Right lobe of liver (tissue), 6 donors: ENCODE measurements at regions not wholly inside any gene's neighbourhood (a gene's known extent, or its start where the extent isn't known, plus 50 kb on each side); places are given as distances from the start of the nearest gene placed in this dataset.

Source experiments
- ATAC-seq, 4 donors: fragments of 200-7000 bp; cut with Tn5 transposase; one replicate each; pipeline ENCODE4 v1.9.1; 2020; ENCODE audit warnings: mild to moderate bottlenecking in 4 of 4, moderate library complexity in 4 of 4
- DNase-seq, 3 donors: peaks; one replicate each; pipeline ENCODE4 v3.0.0-alpha.2; 2020
- H3K27ac ChIP-seq, 3 donors: fragments of 200-600 bp; one replicate each; pipeline ENCODE4 v1.8.0; 2022
- H3K27me3 ChIP-seq, 2 donors: fragments of 200-600 bp; one replicate each; pipeline ENCODE4 v1.8.0; 2022
- H3K36me3 ChIP-seq, 4 donors: fragments of 200-600 bp; sonication (generic) in 1 of 4; one replicate each; pipeline versions ENCODE4 v1.5.1 to v1.8.0; 2017 to 2022; ENCODE audit warnings: control low read depth in 1 of 4
- H3K4me1 ChIP-seq, 4 donors: fragments of 200-600 bp; sonication (generic) in 1 of 4; one replicate each; pipeline versions ENCODE4 v1.5.1 to v1.8.0; 2017 to 2022; ENCODE audit warnings: control low read depth in 1 of 4
- H3K4me3 ChIP-seq, 3 donors: fragments of 200-600 bp; one replicate each; pipeline ENCODE4 v1.8.0; 2022
- H3K9me3 ChIP-seq, 4 donors: fragments of 200-600 bp; sonication (generic) in 1 of 4; one replicate each; pipeline versions ENCODE4 v1.5.1 to v1.8.0; 2017 to 2022; ENCODE audit warnings: control low read depth in 1 of 4
- POLR2A ChIP-seq: fragments of 450-650 bp; IDR thresholded peaks from one replicate; pipeline ENCODE4 v1.6.1; 2017; ENCODE audit warnings: antibody characterized with exemption, mild to moderate bottlenecking
- WGBS: methylation state at CpG from one replicate; pipeline ENCODE4 v1.1.6; 2018; ENCODE audit warnings: low coverage, low lambda C conversion rate; ENCODE audit not compliant: insufficient coverage; ENCODE audit errors: missing lambda C conversion rate; 5-methylcytosine and 5-hydroxymethylcytosine counted together
- intact Hi-C, 2 donors: fragments of 100-400 bp; cut with DNase I; formaldehyde crosslinking; loops; one replicate each; pipeline versions ENCODE4 v1.11.2 to v1.14.1; 2022
- TF ChIP-seq, protein P1 (sequence below), 4 donors: fragments of 200-600 bp in 3 of 4; fragments of 450-650 bp in 1 of 4; IDR thresholded peaks; one replicate each; pipeline versions ENCODE4 v1.5.1 to v1.8.0; 2016 to 2022; ENCODE audit warnings: antibody characterized with exemption in 4 of 4, mild to moderate bottlenecking in 2 of 4
- donor health status: DM: no; HTN: yes; CAD: no.
- donor health status: DM: no; HTN: no; CAD: no.
- donor health status: DM: no; HTN: no; CAD: no.
- donor health status: DM: no; HTN: yes; CAD: no.
- donor health status: DM: no; HTN: yes; CAD: no.

DNA sequence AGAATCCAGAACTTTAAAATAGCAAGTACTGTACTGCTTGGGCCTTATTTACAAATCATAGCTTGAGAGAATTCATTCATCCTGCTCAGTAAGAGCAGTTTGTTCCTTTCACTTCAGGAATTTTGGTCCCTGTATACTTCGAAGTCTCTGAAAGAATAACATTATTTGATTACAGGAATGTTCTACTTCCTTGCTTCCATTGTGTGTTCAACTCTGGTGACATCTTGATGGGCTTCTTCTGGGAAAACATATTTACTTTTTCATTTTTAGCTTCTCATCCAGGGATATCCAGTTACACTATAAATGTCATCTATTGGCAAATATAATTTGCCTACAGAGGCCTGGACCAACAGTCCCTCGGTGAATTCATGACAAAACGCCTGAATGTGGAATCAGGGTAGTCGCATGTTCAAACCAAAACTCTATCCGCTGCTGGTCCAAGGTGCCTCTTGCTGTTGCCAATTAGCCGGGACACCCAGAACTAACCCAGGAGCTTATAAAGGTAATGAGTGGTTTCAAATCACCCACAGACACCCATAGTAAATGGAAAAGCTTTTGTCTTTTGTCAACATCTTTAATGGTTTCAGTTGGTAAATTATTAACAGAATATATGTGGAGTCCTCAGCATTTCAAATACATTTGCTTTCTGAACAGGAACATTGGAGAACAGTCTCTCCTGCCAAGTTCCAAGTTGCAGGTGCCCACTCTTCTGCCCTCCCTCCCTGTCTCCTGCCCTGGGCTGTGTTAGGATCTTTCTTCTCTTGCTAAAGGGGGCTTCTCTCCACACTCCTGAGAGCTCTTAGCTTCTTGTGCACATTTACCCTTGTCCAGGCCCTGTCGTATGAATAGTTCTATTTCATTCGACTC, 162.5 kb upstream of the CITED2 start:
- H3K9me3 ChIP-seq = no peaks in the 10 kb centered on the region
- no peak overlapping the region for H3K4me3 ChIP-seq
- no peaks in the 10 kb centered on the region for H3K36me3 ChIP-seq
- TF ChIP-seq, protein P1, sequence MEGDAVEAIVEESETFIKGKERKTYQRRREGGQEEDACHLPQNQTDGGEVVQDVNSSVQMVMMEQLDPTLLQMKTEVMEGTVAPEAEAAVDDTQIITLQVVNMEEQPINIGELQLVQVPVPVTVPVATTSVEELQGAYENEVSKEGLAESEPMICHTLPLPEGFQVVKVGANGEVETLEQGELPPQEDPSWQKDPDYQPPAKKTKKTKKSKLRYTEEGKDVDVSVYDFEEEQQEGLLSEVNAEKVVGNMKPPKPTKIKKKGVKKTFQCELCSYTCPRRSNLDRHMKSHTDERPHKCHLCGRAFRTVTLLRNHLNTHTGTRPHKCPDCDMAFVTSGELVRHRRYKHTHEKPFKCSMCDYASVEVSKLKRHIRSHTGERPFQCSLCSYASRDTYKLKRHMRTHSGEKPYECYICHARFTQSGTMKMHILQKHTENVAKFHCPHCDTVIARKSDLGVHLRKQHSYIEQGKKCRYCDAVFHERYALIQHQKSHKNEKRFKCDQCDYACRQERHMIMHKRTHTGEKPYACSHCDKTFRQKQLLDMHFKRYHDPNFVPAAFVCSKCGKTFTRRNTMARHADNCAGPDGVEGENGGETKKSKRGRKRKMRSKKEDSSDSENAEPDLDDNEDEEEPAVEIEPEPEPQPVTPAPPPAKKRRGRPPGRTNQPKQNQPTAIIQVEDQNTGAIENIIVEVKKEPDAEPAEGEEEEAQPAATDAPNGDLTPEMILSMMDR (IDR thresholded peaks at IDR 0.05) = no peak
- TF ChIP-seq POLR2A = no peak
- peaks cover 0 to 21% (median 8%) of the 10 kb centered on the region in 4 donors for H3K4me1 ChIP-seq
- no peaks in the 10 kb centered on the region for H3K27me3 ChIP-seq
- 84% methylated on average over 6 of the region's 8 CpGs for WGBS
- H3K27ac ChIP-seq = no peak overlapping the region
- peak; percentile 33 to 78 (median 50) for ATAC-seq
- no peak for DNase-seq
- intact Hi-C loops = no loop called here

DNA sequence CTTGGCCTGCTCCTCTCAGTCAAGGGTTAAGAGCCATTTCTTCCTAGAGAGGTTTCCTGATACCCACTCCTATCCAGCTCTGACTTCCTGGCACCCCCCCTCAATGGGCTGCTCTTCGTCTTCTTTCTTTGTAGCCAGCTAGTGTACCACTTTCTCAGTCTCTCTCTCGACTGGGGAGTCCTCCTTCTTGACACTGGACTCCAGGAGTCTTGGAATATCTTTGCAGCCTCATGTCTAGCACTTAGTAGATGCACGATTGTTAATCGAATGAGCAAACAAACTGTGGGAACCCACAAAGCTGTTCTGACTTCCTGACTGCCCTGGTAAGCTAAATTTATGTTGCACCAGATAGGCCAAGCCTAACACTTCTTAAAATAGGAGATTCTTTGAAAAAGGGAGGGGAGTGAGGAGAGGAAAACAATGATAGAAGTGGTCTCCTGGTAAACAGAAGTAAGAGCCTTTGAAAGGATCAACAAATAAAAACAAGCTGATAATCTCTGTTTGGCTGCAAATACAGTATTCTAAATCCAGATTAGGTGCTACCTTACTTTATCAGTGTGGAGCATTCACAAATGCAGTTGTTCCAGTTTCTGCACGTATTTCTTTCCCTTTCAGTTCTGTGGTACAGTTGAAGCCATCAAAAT, 160.1 kb upstream of the CITED2 start:
- ATAC-seq (no peak), DNase-seq (no peak)
- intact Hi-C loops = no loop called here
- TF ChIP-seq POLR2A = no peak
- TF ChIP-seq, protein P1 (IDR thresholded peaks at IDR 0.05) = no peak
- no peak overlapping the region for H3K27ac ChIP-seq
- no peaks in the 10 kb centered on the region for H3K9me3 ChIP-seq
- H3K36me3 ChIP-seq = no peaks in the 10 kb centered on the region
- H3K4me3 ChIP-seq = no peak overlapping the region
- 30% methylated on average over 5 of the region's 5 CpGs for WGBS
- no peaks in the 10 kb centered on the region for H3K27me3 ChIP-seq
- peaks cover 0 to 21% (median 8%) of the 10 kb centered on the region in 4 donors for H3K4me1 ChIP-seq

DNA sequence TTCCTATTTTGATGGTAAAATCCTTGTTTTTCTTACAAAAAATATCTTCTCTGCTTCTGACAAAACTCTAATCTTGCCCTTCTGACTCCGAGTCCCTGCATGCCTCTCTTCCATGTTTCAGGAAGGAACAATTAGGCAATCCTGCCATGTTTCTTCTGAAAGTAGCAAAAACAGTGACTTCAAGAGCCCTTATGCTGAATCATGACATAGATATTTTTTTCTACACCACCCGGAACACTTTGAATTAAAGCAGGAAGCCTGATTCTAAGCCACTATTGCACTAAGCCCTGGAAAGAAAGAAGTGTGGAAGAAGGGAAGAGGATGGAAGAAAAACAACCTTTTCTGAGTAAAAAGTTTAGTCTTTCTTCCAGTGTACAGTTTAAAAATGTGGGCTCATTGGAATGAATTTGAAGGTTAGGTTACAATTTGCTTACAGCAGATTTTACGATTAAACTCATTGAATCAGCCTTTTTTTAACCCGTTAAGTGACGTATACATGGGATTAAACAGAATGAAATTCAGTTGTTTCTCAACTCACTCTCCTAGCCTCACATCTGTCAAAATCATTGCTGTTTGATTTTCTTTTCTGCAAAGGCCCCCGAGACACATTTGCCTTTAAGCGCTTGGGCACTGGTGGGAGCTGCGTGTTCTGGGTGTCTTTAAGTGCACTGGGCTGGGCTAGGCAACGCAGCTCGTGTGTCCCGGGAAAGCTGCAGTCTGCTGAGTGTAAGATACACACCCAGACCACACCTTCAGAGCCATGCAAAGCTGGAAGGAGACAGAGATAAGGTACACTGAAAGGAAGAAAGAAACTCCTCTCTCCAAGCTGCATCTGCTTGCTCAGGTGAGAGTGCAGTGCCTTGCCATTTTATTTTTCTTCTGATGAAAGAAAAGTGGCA, 159.4 kb upstream of the CITED2 start:
- H3K4me3 ChIP-seq = no peak overlapping the region
- peak; percentile 38 to 70 (median 68) for ATAC-seq

DNA sequence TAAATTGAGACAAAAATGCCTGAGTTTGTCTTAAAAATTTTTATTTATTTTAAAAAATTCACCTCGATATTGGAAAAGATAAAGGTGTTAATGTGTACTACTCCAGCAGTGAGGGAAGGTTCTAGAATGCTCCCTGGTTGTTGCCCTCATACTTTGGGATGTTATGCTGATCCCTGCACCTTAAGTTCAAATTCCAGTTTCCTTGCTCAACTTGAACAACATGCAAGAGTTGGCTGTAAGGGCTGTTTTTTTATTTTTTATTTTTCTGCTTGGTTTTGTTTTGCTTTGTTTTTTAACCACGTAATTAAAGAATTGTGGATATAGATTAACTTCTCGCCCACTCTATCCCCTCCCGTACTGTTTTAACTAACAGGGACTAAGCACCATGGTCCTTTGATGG, 158.7 kb upstream of the CITED2 start:
- intact Hi-C loops = no loop called here
- no peaks in the 10 kb centered on the region for H3K36me3 ChIP-seq
- 32% methylated on average over 4 of the region's 4 CpGs for WGBS
- no peaks in the 10 kb centered on the region for H3K27me3 ChIP-seq
- TF ChIP-seq, protein P1 (IDR thresholded peaks at IDR 0.05) = no peak
- no peak for TF ChIP-seq POLR2A
- H3K27ac ChIP-seq = peak overlapping the region in 2 of 3 donors; percentile 33 to 41
- H3K9me3 ChIP-seq = no peaks in the 10 kb centered on the region
- ATAC-seq (peak; percentile 62 to 71 (median 66)), DNase-seq (peak in 1 of 3 donors; percentile 48)
- H3K4me3 ChIP-seq = no peak overlapping the region
- peaks cover 0 to 21% (median 8%) of the 10 kb centered on the region in 4 donors for H3K4me1 ChIP-seq

More for the DNA sequence above, 159.4 kb upstream of the CITED2 start:
- 61% methylated on average over 11 of the region's 11 CpGs for WGBS
- H3K36me3 ChIP-seq = no peaks in the 10 kb centered on the region
- intact Hi-C loops = no loop called here
- H3K27me3 ChIP-seq = no peaks in the 10 kb centered on the region
- peaks cover 0 to 21% (median 8%) of the 10 kb centered on the region in 4 donors for H3K4me1 ChIP-seq
- peak in 1 of 3 donors; percentile 20 for DNase-seq
- TF ChIP-seq POLR2A = no peak
- TF ChIP-seq, protein P1 (IDR thresholded peaks at IDR 0.05) = no peak
- peak overlapping the region in 2 of 3 donors; percentile 33 to 41 for H3K27ac ChIP-seq
- H3K9me3 ChIP-seq = no peaks in the 10 kb centered on the region
